Right hindlimb (tissue), 1 donor: ENCODE measurements at regions not wholly inside any gene's neighbourhood (a gene's known extent, or its start where the extent isn't known, plus 50 kb on each side); places are given as distances from the start of the nearest gene placed in this dataset.

Experiments used
- DNase-seq: peaks from one replicate; pipeline ENCODE4 v3.0.0-alpha.2; 2018

DNA sequence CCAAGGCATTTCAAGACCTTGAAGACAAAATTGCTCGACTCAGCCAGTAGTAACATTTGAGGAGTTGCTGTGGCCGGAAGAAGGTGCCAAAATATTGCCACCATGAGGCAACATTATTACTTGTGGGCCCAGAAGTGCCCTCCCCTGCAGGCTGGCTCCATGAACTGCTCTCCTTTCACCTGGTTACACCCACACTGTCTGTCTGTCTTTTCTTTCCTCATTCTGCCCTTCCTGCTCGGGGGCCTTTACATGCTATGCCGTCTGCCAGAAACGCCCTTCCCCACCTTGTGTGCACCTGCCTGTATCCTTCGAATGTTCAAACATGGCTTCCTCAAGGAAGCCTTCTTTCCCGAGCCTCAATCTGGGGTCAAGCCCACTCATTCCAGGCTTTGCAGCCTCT is 224.2 kb upstream of the DIO3 start:
- DNase-seq, result no peak

DNA sequence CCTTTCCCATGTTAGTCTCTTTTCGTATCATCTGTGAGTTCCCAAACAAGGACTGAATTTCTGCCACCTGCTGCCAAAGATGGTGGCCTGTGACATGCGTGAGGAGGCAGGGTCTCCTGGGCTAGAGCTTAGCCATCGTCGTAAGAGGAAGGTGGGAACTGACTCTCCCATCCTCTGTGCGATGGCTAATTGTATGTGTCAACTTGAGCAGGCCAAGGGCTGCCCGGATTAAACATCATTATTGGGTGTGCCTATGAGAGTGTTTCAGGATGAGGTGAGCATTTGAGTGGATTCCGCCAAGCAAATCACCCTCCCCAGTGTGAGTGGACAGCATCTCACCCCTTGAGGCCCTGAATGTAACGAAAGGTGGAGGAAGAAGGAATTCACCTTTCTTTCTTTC is 220.7 kb upstream of the DIO3 start:
- no peak for DNase-seq

DNA sequence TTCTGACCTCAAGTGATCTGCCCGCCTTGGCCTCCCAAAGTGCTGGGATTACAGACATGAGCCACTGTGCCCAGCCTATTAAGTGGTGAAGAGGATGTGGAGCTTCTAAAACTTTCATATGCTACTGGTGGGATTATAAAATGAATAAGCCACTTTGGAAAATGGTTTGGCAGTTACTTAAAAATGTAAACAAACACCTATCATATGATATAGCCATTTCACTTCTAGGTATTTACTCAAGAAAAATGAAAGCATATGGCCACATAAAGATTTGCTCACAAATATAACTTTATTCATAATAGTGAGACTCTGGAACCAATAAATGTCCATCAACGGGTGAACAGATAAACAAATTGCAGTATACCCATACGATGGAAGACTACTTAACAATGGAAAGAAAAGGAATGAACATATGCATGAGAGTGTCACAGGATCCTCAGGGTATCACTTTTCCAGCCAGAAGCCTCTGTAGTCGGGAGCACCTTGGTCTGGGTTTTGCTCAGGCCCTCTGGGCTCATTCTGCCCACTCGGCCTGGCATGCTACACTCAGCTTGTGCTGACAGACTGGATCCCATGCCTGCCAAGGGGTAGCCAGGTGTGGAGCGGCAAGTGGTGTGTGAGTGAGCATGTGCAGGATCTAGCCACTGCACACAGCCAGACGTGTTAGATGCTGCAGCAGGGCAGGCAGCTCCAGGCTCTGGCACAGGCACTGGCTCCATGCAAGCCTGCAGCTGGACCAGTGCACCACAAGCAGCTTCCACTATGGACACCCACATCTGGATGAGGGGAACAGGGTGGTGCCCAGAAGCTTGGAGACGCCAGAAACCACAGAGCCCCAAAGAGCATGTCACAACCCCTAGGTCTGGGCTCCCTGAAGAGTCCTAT is 213.2 kb upstream of the DIO3 start:
- DNase-seq, result no peak

DNA sequence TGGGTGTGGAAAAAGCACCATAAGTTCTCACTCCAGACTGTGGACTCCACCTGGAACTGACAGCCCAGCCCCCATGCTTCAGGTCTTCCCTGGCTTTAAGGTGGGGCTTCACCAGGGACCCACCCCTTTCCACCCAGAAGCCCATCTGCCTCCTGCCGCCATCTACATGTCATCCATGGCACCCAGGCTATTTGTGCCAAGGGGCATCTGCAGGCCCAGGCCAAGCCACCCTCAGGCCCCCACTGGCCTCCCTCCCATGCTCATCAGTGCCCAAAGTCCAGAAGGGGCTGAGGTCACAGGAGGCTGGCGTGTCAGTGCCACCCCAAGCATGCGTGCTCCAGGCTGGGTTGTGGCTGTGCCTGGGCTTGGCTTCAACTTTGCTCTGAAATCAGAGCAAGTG is 212.2 kb upstream of the DIO3 start:
- DNase-seq, result no peak

DNA sequence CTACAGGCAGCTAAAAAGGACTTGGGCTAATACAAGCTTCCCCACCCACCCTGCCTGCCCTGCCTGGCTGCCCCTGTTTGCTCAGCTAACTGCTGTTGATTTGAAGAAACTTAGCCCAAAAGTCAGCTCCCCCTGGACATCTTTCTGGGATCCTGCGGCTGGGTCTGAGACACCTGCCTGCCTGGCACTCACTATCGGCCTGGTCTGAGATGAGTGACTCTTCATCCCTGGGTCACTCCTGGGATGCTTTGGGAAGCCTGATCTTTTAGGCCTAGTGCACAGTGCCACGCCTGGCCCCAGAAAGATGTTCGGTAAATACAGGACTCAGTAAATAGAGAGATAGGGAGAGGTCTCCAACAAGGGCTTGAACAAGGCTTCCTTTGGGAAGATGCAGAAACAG is 211.3 kb upstream of the DIO3 start:
- no peak for DNase-seq

DNA sequence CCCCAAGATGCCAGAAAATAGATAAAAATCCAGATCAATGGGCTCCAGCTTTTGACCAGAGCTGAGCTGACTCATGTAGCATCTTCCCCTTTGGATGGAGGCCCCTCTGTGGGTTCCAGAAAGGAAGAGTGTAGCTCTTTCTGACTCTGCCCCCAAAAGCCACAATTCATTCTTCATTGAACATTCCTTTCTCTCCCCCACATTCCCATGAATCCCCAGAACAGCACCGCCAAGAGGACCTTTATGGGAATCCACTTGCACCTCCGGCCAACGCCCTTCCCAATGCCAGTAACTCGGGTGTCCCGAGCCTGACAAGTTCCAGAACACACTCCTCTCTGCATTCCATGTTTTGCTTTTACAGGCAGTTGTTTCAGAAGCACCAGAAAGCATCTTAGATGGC is 210.6 kb upstream of the DIO3 start:
- DNase-seq, result no peak

GRCh38 chr14:101351146-101351545 is 210.1 kb upstream of the DIO3 start:
- no peak for DNase-seq

DNA sequence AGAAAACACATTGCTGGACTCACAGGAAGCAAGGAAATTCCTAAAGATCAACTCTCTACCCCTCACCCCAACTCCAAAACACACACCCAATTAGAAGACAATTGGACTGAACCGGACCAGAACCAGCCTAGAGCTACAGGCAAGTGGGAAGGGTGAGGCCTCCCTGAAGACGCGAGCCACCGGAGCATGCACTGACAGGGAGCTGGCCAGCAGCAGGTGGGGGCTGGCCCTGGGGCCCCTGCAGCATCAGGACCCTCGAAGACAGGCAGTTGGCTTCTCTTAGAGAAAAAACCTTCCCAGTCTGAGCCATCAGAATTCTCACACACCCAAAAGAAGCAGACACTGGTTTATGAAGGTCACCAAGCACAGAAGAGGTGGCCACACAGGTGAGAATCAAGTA is 209.5 kb upstream of the DIO3 start:
- no peak for DNase-seq

- no peak for DNase-seq
Observed at GRCh38 chr14:101352567-101352966, 208.7 kb upstream of the DIO3 start.

DNA sequence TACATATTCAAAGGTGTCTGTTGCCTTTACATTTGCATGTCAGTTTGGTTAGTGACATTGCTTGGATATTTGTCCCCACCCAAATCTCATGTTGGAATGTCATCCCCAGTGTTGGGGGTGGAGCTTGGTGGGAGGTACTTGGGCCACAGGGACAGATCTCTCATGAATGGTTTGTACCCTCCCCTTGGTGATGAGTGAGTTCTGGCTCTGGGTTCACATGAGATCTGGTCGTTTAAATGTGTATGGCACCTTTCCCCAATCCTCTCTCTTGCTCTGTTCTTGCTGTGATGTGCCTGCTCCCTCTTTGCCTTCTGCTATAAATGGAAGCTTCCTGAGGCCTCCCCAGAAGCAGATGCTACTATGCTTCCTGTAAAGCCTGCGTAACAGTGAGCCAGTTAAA is 207.9 kb upstream of the DIO3 start:
- no peak for DNase-seq

- no peak for DNase-seq
Observed at GRCh38 chr14:101354726-101355125, 206.6 kb upstream of the DIO3 start.

- DNase-seq, result no peak
Observed at GRCh38 chr14:101355284-101355683, 206.0 kb upstream of the DIO3 start.

DNA sequence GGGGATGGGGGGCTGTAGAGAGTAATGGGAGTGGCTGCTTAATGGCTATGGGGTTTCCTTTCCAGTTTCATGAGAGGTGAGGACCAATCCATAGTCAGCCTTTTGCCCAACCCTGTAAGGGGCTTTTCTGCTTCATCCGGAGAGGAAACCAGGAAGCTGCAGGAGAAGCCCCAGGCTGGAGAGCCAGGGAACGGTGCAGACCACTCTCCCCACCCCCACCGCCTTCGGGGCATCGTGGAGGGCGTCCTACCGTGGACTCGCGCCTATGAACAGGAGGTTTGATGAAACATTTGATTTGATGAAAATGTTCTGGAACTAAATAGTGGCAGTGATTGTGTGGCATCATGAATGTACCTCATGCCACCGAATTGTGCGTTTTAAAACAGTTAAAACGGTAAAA is 204.3 kb upstream of the DIO3 start:
- no peak for DNase-seq

DNA sequence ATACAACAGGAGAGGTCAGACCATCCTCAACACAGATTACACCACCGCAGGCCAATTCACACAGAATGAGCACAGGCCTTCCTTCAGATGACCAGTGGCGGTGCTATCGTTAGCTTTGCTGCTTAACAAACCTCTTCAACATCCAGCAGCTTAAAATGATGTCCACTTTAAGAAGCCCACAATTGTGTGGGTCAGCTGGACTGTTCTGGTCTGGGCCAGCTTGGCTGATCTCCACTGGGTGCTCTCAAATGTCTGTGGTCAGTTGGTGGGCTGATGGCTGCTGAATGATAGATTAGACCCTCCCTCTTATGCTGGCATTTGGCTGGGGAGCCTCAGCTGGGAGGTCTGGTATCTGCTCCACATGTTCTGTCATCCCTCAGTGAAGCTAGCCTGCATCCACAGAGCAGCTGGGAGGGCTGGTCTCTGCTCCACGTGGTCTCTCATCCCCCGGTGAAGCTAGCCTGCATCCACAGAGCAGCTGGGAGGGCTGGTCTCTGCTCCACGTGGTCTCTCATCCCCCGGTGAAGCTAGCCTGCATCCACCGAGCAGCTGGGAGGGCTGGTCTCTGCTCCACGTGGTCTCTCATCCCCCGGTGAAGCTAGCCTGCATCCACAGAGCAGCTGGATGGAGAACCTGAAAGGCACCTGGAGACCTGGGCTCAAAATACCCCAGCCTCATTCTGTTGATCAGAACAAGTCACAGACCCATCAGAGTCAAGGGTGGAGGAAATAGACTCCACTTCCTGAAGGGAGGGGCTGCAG is 203.6 kb upstream of the DIO3 start:
- no peak for DNase-seq

DNA sequence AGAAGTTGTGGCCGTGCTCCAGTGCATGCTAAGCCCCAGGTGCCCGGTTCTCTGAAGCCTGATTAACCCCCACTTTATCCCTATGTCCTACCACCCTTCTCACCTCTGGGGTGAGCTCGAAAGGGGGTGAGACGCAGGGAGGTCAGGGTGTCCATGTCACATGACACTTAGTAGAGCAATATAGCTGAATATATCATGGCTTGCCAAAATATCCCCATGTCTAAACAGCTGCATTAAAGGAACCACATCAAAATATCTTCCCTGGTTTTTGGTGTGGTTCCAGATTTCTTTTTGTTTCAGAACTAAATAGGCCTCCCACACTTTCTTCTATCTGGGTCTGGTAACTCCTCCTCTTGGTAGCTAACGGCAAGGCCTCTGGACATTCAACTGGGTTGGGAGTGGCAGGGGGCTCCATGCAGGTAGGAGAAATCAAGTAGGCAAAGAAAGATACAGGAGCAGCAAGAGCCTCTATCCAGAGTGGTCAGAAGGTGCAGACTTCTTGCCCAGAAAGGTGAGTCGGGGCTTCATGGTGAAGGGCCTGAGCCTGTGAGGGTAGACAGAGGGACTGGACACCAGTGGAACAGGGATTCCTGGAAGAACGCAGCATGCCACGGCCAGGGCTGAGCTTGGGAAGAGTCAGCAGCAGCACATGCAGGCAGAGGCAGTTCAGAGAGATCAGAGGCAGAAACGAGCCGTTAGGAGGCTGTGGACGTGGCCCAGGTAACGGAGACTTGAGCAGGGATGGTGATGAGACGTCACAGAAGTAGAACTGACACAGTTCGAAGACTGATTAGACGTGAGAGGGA is 202.8 kb upstream of the DIO3 start:
- DNase-seq, result no peak

GRCh38 chr14:101359221-101360053 is 201.9 kb upstream of the DIO3 start:
- peak; percentile 74 for DNase-seq

- peak; percentile 76 for DNase-seq
Observed at GRCh38 chr14:101360054-101360911, 201.0 kb upstream of the DIO3 start.

GRCh38 chr14:101361044-101361443 is 200.3 kb upstream of the DIO3 start:
- no peak for DNase-seq

GRCh38 chr14:101361451-101362433 is 199.6 kb upstream of the DIO3 start:
- no peak for DNase-seq
